Sigmoid colon (tissue), 4 donors: ENCODE measurements at regions not wholly inside any gene's neighbourhood (a gene's known extent, or its start where the extent isn't known, plus 50 kb on each side); places are given as distances from the start of the nearest gene placed in this dataset.

Source experiments
- CTCF ChIP-seq, 4 experiments: fragments of 450-650 bp in 3 of 4; fragments of 200-600 bp in 1 of 4; IDR thresholded peaks; one replicate each; pipeline ENCODE4 v1.5.1; 2016 to 2019; ENCODE audit warnings: antibody characterized with exemption in 4 of 4, mild to moderate bottlenecking in 3 of 4, moderate library complexity in 2 of 4
- POLR2AphosphoS5 ChIP-seq, 4 donors: sonication (generic); formaldehyde crosslinking; IDR thresholded peaks; one replicate each; pipeline ENCODE4 v1.6.1; 2017; ENCODE audit warnings: antibody characterized with exemption in 4 of 4

DNA sequence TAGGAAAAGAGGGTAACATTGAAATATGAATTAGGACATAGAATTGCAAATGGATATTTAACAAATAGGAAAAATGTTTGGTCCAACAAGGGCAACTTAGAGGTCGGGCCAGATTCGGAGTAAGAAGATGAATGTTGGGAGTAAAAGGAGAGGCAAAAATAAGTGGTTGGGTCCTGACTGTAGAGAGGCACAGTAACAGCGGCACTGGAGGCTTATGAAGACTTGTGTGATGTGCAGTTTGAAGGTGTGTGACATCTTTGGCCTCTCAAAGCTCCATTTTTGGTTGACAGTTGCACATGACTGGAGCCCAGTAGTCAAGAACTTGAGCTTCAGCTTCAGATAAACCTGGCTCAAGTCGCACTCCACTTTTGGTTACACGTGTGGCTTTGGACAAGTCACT is 109.9 kb upstream of the PAXBP1 start:
- no peak for TF ChIP-seq CTCF (IDR thresholded peaks at IDR 0.05)
- no peak for TF ChIP-seq POLR2AphosphoS5 (IDR thresholded peaks at IDR 0.05)
